Effector memory CD4-positive, alpha-beta T cell (primary cell): ENCODE measurements at regions not wholly inside any gene's neighbourhood (a gene's known extent, or its start where the extent isn't known, plus 50 kb on each side); places are given as distances from the start of the nearest gene placed in this dataset.

Source experiments
- DNase-seq, 3 donors: peaks; one replicate each; pipeline ENCODE4 v3.0.0-alpha.2; 2020
- H3K27ac ChIP-seq: 2 replicates; pipeline ENCODE4 v1.7.0; 2013; ENCODE audit warnings: mild to moderate bottlenecking, low read length, moderate library complexity; ENCODE audit not compliant: insufficient read depth, poor library complexity, severe bottlenecking
- H3K27me3 ChIP-seq: replicated peaks from 2 replicates; pipeline ENCODE4 v1.7.0; 2013; ENCODE audit warnings: mild to moderate bottlenecking, low read length; ENCODE audit not compliant: insufficient read depth, control insufficient read depth, poor library complexity, severe bottlenecking
- H3K36me3 ChIP-seq: 2 replicates; pipeline ENCODE4 v1.7.0; 2013; ENCODE audit warnings: mild to moderate bottlenecking, low read length, moderate library complexity; ENCODE audit not compliant: control insufficient read depth, insufficient read depth
- H3K4me1 ChIP-seq: 2 replicates; pipeline ENCODE4 v1.7.0; 2013; ENCODE audit warnings: low read length, mild to moderate bottlenecking; ENCODE audit not compliant: control insufficient read depth, insufficient read depth, poor library complexity, severe bottlenecking
- H3K4me3 ChIP-seq: 2 replicates; pipeline ENCODE4 v1.7.0; 2013; ENCODE audit warnings: low read length, low read depth, mild to moderate bottlenecking; ENCODE audit not compliant: insufficient read depth, poor library complexity, severe bottlenecking
- H3K9me3 ChIP-seq: 2 replicates; pipeline ENCODE4 v1.7.0; 2013; ENCODE audit warnings: mild to moderate bottlenecking, low read length, moderate library complexity; ENCODE audit not compliant: control insufficient read depth

DNA sequence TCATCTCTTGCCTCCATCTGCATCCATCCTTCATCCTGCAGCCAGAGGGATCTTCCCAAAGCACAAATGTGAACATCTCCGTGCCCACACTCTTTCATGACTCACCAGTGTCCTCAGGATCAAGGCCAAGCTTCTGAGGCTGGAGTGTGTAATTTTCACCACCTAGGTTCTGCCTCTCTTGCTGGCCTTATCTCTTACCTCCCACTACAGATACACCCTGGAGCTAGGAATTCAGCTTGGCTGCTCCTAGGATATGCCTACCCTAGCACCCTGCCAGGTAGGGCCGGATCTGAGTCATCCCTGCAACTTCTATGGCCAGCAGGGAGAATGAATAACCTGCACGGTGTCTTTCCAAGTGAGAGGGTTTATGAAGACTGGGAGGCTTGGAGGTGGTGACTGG is 208.7 kb upstream of the CSF3R start:
- no peak for DNase-seq
- no peaks in the 10 kb centered on the region for H3K36me3 ChIP-seq
- H3K27me3 ChIP-seq, result no peaks in the 10 kb centered on the region

GRCh38 chr1:36689992-36690391 is 207.3 kb upstream of the CSF3R start:
- Histone ChIP-seq H3K4me3 (no peak overlapping the region), H3K27me3 (no peaks in the 10 kb centered on the region), H3K4me1 (no peaks in the 10 kb centered on the region), H3K27ac (no peak overlapping the region), H3K36me3 (no peaks in the 10 kb centered on the region), H3K9me3 (no peaks in the 10 kb centered on the region)
- DNase-seq, result no peak

More for the DNA sequence above, 208.7 kb upstream of the CSF3R start:
- H3K27ac ChIP-seq, result no peak overlapping the region
- H3K9me3 ChIP-seq, result no peaks in the 10 kb centered on the region
- H3K4me3 ChIP-seq, result no peak overlapping the region
- H3K4me1 ChIP-seq, result no peaks in the 10 kb centered on the region

DNA sequence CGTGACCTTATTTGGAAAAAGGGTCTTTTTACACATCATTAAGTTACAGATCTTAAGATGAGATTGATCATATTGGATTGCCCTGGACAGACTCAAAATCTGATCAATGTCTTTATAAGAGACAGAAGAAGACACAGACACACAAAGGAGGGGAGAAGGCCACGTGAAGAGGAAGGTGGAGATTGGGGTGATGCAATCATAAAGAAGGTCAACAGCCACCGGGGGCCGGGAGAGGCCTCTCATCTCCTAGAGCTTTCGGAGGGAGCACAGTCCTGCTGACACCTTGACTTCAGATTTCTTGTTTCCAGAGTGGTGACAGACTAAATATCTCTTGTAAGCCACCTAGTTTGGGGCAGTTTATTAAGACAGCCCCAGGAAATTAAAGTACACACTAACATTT is 204.6 kb upstream of the CSF3R start:
- no peak overlapping the region for H3K27ac ChIP-seq
- no peaks in the 10 kb centered on the region for H3K9me3 ChIP-seq
- H3K27me3 ChIP-seq, result no peaks in the 10 kb centered on the region
- no peak overlapping the region for H3K4me3 ChIP-seq
- no peaks in the 10 kb centered on the region for H3K4me1 ChIP-seq
- no peaks in the 10 kb centered on the region for H3K36me3 ChIP-seq
- DNase-seq, result no peak

DNA sequence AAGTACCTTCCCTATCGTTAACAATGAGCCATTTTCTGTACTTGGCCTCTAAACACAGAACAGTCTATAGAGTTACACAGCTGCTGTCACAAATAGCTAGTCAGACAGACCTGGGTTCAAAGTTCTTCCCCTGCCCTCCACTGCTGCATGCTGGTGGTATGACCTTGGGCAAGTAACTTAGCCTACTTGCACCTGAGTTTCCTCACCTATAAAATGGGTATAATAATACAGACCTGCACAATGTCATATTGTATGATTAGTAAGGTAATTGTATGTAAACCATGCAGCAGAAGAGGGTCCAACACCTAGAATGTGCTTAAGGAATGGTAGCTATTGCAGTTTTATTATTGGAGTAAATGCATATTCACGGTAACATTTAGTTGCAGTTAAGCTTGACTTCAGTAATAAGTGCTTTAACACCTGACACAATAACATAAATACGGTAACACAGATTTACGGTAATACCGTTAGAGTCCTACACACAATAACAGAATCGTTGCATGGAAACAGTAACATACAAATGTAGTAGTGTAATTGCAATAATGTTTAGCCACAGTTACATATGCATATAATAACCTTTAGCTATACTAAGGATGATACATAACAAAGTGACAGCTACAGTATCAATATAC is 193.3 kb upstream of the CSF3R start:
- H3K4me3 ChIP-seq, result no peak overlapping the region
- H3K27me3 ChIP-seq, result no peaks in the 10 kb centered on the region
- DNase-seq, result no peak
- H3K36me3 ChIP-seq, result no peaks in the 10 kb centered on the region
- no peak overlapping the region for H3K27ac ChIP-seq
- H3K4me1 ChIP-seq, result no peaks in the 10 kb centered on the region
- H3K9me3 ChIP-seq, result no peaks in the 10 kb centered on the region

GRCh38 chr1:36675106-36675505 is 192.4 kb upstream of the CSF3R start:
- no peaks in the 10 kb centered on the region for H3K27me3 ChIP-seq
- H3K4me1 ChIP-seq, result no peaks in the 10 kb centered on the region
- no peaks in the 10 kb centered on the region for H3K9me3 ChIP-seq

DNA sequence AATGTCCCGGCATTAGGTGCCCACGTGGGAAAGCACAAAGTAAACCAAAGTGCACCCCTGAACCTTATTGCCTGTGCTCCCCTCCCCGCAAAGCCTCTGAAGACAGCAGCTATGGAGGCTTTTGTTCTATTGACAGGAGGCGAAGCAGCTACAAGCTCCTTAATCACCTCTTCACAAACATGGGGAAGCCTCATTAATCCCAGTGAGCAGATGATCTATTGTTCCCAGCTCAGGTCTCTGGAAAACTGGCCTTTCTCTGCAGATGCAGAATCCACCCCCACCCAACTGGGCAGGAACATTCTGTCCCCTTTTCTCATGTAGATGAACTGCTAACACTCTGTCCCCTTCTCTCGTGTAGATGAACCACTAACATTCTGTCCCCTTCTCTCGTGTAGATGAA is 190.5 kb upstream of the CSF3R start:
- Histone ChIP-seq H3K36me3 (no peaks in the 10 kb centered on the region), H3K9me3 (no peaks in the 10 kb centered on the region), H3K4me1 (no peaks in the 10 kb centered on the region), H3K4me3 (no peak overlapping the region), H3K27me3 (no peaks in the 10 kb centered on the region), H3K27ac (no peak overlapping the region)
- no peak for DNase-seq

More at GRCh38 chr1:36675106-36675505, 192.4 kb upstream of the CSF3R start:
- H3K27ac ChIP-seq, result no peak overlapping the region
- no peak overlapping the region for H3K4me3 ChIP-seq
- no peaks in the 10 kb centered on the region for H3K36me3 ChIP-seq
- DNase-seq, result no peak

GRCh38 chr1:36669262-36669661 is 186.5 kb upstream of the CSF3R start:
- Histone ChIP-seq H3K36me3 (no peaks in the 10 kb centered on the region), H3K9me3 (no peaks in the 10 kb centered on the region), H3K27ac (no peak overlapping the region), H3K27me3 (no peaks in the 10 kb centered on the region), H3K4me3 (no peak overlapping the region), H3K4me1 (no peaks in the 10 kb centered on the region)
- DNase-seq, result no peak

DNA sequence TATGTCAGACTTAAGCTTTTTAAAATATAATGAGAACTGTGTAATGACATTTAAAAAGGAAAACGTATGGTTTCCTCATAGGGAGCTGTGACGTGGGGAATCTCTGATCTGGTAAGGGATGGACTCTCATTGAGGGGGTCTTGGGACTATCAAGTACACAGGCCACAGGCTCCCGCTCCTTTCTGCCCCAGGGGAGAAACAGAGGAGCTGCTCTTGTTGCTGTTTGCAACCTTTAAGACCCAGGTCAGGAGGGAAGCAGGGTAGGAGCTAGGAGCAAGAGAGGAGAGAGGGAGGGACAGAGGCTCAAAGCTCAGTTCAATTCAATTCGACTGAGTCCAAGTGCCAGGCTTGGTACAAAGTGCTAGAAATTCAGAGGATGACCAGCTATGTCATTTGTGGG is 185.1 kb upstream of the CSF3R start:
- DNase-seq, result no peak
- H3K9me3 ChIP-seq, result no peaks in the 10 kb centered on the region
- H3K27me3 ChIP-seq, result no peaks in the 10 kb centered on the region
- H3K4me1 ChIP-seq, result no peaks in the 10 kb centered on the region
- no peaks in the 10 kb centered on the region for H3K36me3 ChIP-seq
- H3K27ac ChIP-seq, result no peak overlapping the region
- no peak overlapping the region for H3K4me3 ChIP-seq

GRCh38 chr1:36667256-36667655 is 184.5 kb upstream of the CSF3R start:
- Histone ChIP-seq H3K27me3 (no peaks in the 10 kb centered on the region), H3K27ac (no peak overlapping the region)
- no peak for DNase-seq

GRCh38 chr1:36665478-36666080 is 182.9 kb upstream of the CSF3R start:
- H3K27me3 ChIP-seq, result no peaks in the 10 kb centered on the region
- no peaks in the 10 kb centered on the region for H3K4me1 ChIP-seq
- H3K9me3 ChIP-seq, result no peaks in the 10 kb centered on the region

More at GRCh38 chr1:36667256-36667655, 184.5 kb upstream of the CSF3R start:
- Histone ChIP-seq H3K9me3 (no peaks in the 10 kb centered on the region), H3K36me3 (no peaks in the 10 kb centered on the region), H3K4me3 (no peak overlapping the region), H3K4me1 (no peaks in the 10 kb centered on the region)

More at GRCh38 chr1:36665478-36666080, 182.9 kb upstream of the CSF3R start:
- no peak for DNase-seq
- Histone ChIP-seq H3K4me3 (no peak overlapping the region), H3K27ac (no peak overlapping the region), H3K36me3 (no peaks in the 10 kb centered on the region)
